Nephron (organoid): ENCODE measurements at regions not wholly inside any gene's neighbourhood (a gene's known extent, or its start where the extent isn't known, plus 50 kb on each side); places are given as distances from the start of the nearest gene placed in this dataset.

Experiments
- H3K27ac Mint-ChIP-seq, 3 experiments: 2 replicates each; pipeline ENCODE4 v1.8.0; 2020; ENCODE audit warnings: mixed read lengths in 3 of 3, mild to moderate bottlenecking in 2 of 3, moderate library complexity in 1 of 3
- H3K27me3 Mint-ChIP-seq: 2 replicates; pipeline ENCODE4 v1.8.0; 2021; ENCODE audit warnings: low read depth, mild to moderate bottlenecking, moderate library complexity, mixed read lengths
- H3K36me3 Mint-ChIP-seq: 2 replicates; pipeline ENCODE4 v1.8.0; 2020; ENCODE audit warnings: low read depth, mixed read lengths
- H3K4me1 Mint-ChIP-seq: 2 replicates; pipeline ENCODE4 v1.8.0; 2020; ENCODE audit warnings: mixed read lengths
- H3K4me3 Mint-ChIP-seq, 3 experiments: 2 replicates each; pipeline ENCODE4 v1.8.0; 2020; ENCODE audit warnings: mild to moderate bottlenecking in 3 of 3, mixed read lengths in 3 of 3, moderate library complexity in 2 of 3
- H3K9me3 Mint-ChIP-seq: 2 replicates; pipeline ENCODE4 v1.8.0; 2020; ENCODE audit warnings: mixed read lengths
- CTCF ChIP-seq, 3 experiments: fragments of 200-600 bp; sonication (generic); IDR thresholded peaks; one replicate each; pipeline ENCODE4 v1.5.0; 2021; ENCODE audit warnings: antibody characterized with exemption in 3 of 3; ENCODE audit not compliant: unreplicated experiment in 3 of 3

GRCh38 chr14:41506552-41506951 is 100.1 kb upstream of the LRFN5 start:
- no peak for TF ChIP-seq CTCF (IDR thresholded peaks at IDR 0.05; ENCODE audit: unreplicated experiment in 3 of 3)
- H3K27me3 Mint-ChIP-seq = no peaks in the 10 kb centered on the region
- H3K36me3 Mint-ChIP-seq = no peaks in the 10 kb centered on the region
- H3K27ac Mint-ChIP-seq = no peak overlapping the region
- no peaks in the 10 kb centered on the region for H3K4me1 Mint-ChIP-seq
- H3K4me3 Mint-ChIP-seq = no peak overlapping the region
- H3K9me3 Mint-ChIP-seq = no peaks in the 10 kb centered on the region

GRCh38 chr14:41505491-41505890 is 101.2 kb upstream of the LRFN5 start:
- TF ChIP-seq CTCF (IDR thresholded peaks at IDR 0.05; ENCODE audit: unreplicated experiment in 3 of 3) = no peak
- H3K4me1 Mint-ChIP-seq = no peaks in the 10 kb centered on the region
- no peak overlapping the region for H3K4me3 Mint-ChIP-seq
- H3K27ac Mint-ChIP-seq = no peak overlapping the region
- H3K36me3 Mint-ChIP-seq = no peaks in the 10 kb centered on the region
- H3K9me3 Mint-ChIP-seq = no peaks in the 10 kb centered on the region
- no peaks in the 10 kb centered on the region for H3K27me3 Mint-ChIP-seq

- Mint-ChIP-seq H3K4me3 (no peak overlapping the region), H3K27ac (no peak overlapping the region), H3K36me3 (no peaks in the 10 kb centered on the region), H3K9me3 (peaks cover 2% of the 10 kb centered on the region), H3K27me3 (no peaks in the 10 kb centered on the region), H3K4me1 (no peaks in the 10 kb centered on the region)
- no peak for TF ChIP-seq CTCF (IDR thresholded peaks at IDR 0.05; ENCODE audit: unreplicated experiment in 3 of 3)
Measured at GRCh38 chr14:41498959-41499358, 107.7 kb upstream of the LRFN5 start.

- H3K27me3 Mint-ChIP-seq = no peaks in the 10 kb centered on the region
- H3K27ac Mint-ChIP-seq = no peak overlapping the region
- no peaks in the 10 kb centered on the region for H3K36me3 Mint-ChIP-seq
- no peaks in the 10 kb centered on the region for H3K4me1 Mint-ChIP-seq
- TF ChIP-seq CTCF (IDR thresholded peaks at IDR 0.05; ENCODE audit: unreplicated experiment in 3 of 3) = no peak
- H3K9me3 Mint-ChIP-seq = peaks cover 11% of the 10 kb centered on the region
- H3K4me3 Mint-ChIP-seq = no peak overlapping the region
Measured at GRCh38 chr14:41490323-41490722, 116.4 kb upstream of the LRFN5 start.

DNA sequence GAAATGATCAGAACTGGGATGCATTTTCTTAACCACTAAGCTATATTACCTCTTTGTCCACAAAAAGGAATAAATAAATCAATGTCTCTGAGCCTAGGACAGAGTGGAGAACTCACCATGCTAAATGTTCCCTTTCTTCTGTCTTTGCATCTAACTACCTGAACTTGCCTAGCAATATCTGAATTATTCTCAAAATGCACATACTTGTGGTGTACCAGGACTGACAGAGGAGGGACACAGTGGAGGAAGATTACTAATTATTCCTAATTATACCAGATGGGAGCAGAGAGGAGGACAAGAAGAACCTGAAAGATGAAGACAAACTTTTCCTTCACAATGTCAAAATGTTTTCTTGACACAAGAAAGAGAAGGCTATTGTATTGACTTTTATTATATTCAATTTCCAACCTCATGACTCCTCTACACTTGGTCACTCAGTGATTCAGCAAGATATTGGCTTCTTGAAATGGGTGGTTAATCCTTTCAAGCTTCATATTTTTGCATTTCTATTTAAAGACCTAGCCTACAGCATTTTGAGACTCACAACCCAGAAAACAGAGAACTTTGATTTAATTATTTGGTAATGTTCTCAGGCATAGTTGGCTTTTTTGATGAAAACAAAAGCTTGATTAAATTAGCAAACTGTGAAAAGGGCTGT is 117.2 kb upstream of the LRFN5 start:
- no peak overlapping the region for H3K27ac Mint-ChIP-seq
- H3K9me3 Mint-ChIP-seq = peaks cover 11% of the 10 kb centered on the region
- no peak overlapping the region for H3K4me3 Mint-ChIP-seq
- no peaks in the 10 kb centered on the region for H3K27me3 Mint-ChIP-seq
- TF ChIP-seq CTCF (IDR thresholded peaks at IDR 0.05; ENCODE audit: unreplicated experiment in 3 of 3) = no peak
- no peaks in the 10 kb centered on the region for H3K4me1 Mint-ChIP-seq
- H3K36me3 Mint-ChIP-seq = no peaks in the 10 kb centered on the region

- no peak for TF ChIP-seq CTCF (IDR thresholded peaks at IDR 0.05; ENCODE audit: unreplicated experiment in 3 of 3)
- no peaks in the 10 kb centered on the region for H3K4me1 Mint-ChIP-seq
- H3K9me3 Mint-ChIP-seq = peaks cover 6% of the 10 kb centered on the region
- H3K27me3 Mint-ChIP-seq = no peaks in the 10 kb centered on the region
- no peak overlapping the region for H3K27ac Mint-ChIP-seq
- H3K4me3 Mint-ChIP-seq = no peak overlapping the region
- no peaks in the 10 kb centered on the region for H3K36me3 Mint-ChIP-seq
Measured at GRCh38 chr14:41488401-41488800, 118.3 kb upstream of the LRFN5 start.
